Osteoblast (primary cell): ENCODE measurements at regions not wholly inside any gene's neighbourhood (a gene's known extent, or its start where the extent isn't known, plus 50 kb on each side); places are given as distances from the start of the nearest gene placed in this dataset.

Source experiments
- DNase-seq: peaks from one replicate; pipeline ENCODE4 v3.0.0; 2011; ENCODE audit warnings: low spot score, mixed read lengths; ENCODE audit not compliant: insufficient read length; ENCODE audit errors: missing footprints
- H2AFZ ChIP-seq: 2 replicates; pipeline ENCODE4 v1.6.0; 2011; ENCODE audit warnings: mild to moderate bottlenecking, low read length
- H3K27ac ChIP-seq: 2 replicates; pipeline ENCODE4 v1.5.1; 2011; ENCODE audit warnings: mild to moderate bottlenecking, low read depth, low read length, moderate library complexity
- H3K27me3 ChIP-seq: 2 replicates; pipeline ENCODE4 v1.6.0; 2012; ENCODE audit warnings: mild to moderate bottlenecking, control low read depth, inconsistent platforms, low read length, moderate library complexity; ENCODE audit not compliant: insufficient read depth
- H3K36me3 ChIP-seq: 2 replicates; pipeline ENCODE4 v1.5.1; 2011; ENCODE audit warnings: mild to moderate bottlenecking, low read length, control low read depth, moderate library complexity; ENCODE audit not compliant: insufficient read depth
- H3K4me1 ChIP-seq: 2 replicates; pipeline ENCODE4 v1.5.1; 2011; ENCODE audit warnings: mild to moderate bottlenecking, low read length, control low read depth, moderate library complexity; ENCODE audit not compliant: insufficient read depth
- H3K4me2 ChIP-seq: 2 replicates; pipeline ENCODE4 v1.6.0; 2011; ENCODE audit warnings: mild to moderate bottlenecking, low read length; ENCODE audit not compliant: insufficient read depth
- H3K4me3 ChIP-seq: fragments of 200-600 bp; sonication (generic); 3 replicates; pipeline ENCODE4 v1.5.1; 2012; ENCODE audit warnings: mild to moderate bottlenecking, low read length, inconsistent platforms; ENCODE audit not compliant: insufficient read depth
- H3K79me2 ChIP-seq: 2 replicates; pipeline ENCODE4 v1.6.0; 2012; ENCODE audit warnings: mild to moderate bottlenecking, low read length, control low read depth, inconsistent platforms; ENCODE audit not compliant: insufficient read depth
- H3K9me3 ChIP-seq: 2 replicates; pipeline ENCODE4 v1.5.1; 2011; ENCODE audit warnings: low read depth, low read length, control low read depth
- H4K20me1 ChIP-seq: 2 replicates; pipeline ENCODE4 v1.6.0; 2012; ENCODE audit warnings: mild to moderate bottlenecking, low read length, control low read depth; ENCODE audit not compliant: insufficient read depth
- TF ChIP-seq, protein P1 (sequence below): IDR thresholded peaks from 2 replicates; pipeline ENCODE4 v1.5.1; 2011; ENCODE audit warnings: mild to moderate bottlenecking, low read depth, low read length, moderate library complexity; ENCODE audit errors: extremely low read depth

- Histone ChIP-seq H3K27me3 (no peaks in the 10 kb centered on the region), H3K4me2 (no peak overlapping the region), H3K27ac (no peak overlapping the region), H3K36me3 (no peaks in the 10 kb centered on the region), H4K20me1 (no peaks in the 10 kb centered on the region), H3K9me3 (peaks cover 3% of the 10 kb centered on the region), H3K79me2 (no peaks in the 10 kb centered on the region), H2AFZ (no peak overlapping the region), H3K4me1 (no peaks in the 10 kb centered on the region), H3K4me3 (no peak overlapping the region)
- DNase-seq = no peak
- TF ChIP-seq, protein P1, sequence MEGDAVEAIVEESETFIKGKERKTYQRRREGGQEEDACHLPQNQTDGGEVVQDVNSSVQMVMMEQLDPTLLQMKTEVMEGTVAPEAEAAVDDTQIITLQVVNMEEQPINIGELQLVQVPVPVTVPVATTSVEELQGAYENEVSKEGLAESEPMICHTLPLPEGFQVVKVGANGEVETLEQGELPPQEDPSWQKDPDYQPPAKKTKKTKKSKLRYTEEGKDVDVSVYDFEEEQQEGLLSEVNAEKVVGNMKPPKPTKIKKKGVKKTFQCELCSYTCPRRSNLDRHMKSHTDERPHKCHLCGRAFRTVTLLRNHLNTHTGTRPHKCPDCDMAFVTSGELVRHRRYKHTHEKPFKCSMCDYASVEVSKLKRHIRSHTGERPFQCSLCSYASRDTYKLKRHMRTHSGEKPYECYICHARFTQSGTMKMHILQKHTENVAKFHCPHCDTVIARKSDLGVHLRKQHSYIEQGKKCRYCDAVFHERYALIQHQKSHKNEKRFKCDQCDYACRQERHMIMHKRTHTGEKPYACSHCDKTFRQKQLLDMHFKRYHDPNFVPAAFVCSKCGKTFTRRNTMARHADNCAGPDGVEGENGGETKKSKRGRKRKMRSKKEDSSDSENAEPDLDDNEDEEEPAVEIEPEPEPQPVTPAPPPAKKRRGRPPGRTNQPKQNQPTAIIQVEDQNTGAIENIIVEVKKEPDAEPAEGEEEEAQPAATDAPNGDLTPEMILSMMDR = no peak
Observed at GRCh38 chr6:67563671-67564070, 1071.4 kb upstream of the ADGRB3 start.

DNA sequence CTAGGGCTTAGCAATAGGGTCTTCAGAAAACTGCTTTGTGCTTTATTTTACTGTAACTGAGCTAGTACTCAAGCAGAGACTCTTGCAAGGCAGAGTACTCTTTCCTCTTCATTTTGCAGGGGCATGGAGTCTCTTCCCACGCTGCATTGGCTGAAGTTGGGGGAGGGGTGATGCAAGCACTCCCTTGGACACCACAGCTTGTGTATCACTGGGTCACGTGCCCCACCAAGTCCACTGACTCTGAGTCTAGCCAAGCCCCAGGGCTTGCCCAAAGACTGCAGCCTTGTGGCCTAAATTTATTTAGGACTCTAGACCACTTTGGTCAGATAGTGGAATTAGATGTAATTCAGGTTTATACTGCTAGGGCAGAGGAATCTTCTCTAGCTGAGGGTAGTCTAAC lies 1075.0 kb upstream of the ADGRB3 start:
- Histone ChIP-seq H3K4me3 (no peak overlapping the region), H2AFZ (no peak overlapping the region), H3K27me3 (no peaks in the 10 kb centered on the region), H3K36me3 (no peaks in the 10 kb centered on the region), H3K4me1 (no peaks in the 10 kb centered on the region), H3K79me2 (no peaks in the 10 kb centered on the region), H3K4me2 (no peak overlapping the region), H3K9me3 (peaks cover 3% of the 10 kb centered on the region), H3K27ac (no peak overlapping the region), H4K20me1 (no peaks in the 10 kb centered on the region)
- TF ChIP-seq, protein P1 = no peak
- DNase-seq = no peak

DNA sequence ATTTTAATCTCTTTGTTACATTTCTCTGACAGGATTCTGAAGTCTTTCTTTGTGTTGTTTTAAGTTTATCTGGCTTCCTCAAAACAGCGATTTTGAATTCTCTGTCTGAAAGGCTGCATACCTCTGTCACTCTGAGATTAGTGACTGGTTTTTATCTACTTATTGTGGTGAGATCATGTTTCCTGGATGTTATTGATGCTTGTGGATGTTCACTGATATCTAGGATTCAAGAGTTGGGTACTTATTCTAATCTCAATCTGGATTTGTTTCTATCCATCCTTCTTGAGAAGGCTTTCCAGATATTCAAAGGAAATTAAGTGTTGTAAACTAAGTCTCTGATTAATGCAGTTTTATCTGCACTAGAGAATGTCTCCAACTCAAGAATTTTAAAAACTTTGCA lies 1076.1 kb upstream of the ADGRB3 start:
- H4K20me1 ChIP-seq = no peaks in the 10 kb centered on the region
- TF ChIP-seq, protein P1 = no peak
- H3K36me3 ChIP-seq = no peaks in the 10 kb centered on the region
- no peak overlapping the region for H3K4me3 ChIP-seq
- H3K4me1 ChIP-seq = no peaks in the 10 kb centered on the region
- no peak overlapping the region for H3K27ac ChIP-seq
- no peaks in the 10 kb centered on the region for H3K79me2 ChIP-seq
- H3K27me3 ChIP-seq = no peaks in the 10 kb centered on the region
- DNase-seq = peak; percentile 11
- no peak overlapping the region for H2AFZ ChIP-seq
- peaks cover 3% of the 10 kb centered on the region for H3K9me3 ChIP-seq
- H3K4me2 ChIP-seq = no peak overlapping the region

- Histone ChIP-seq H3K36me3 (no peaks in the 10 kb centered on the region), H2AFZ (no peak overlapping the region), H3K4me1 (no peaks in the 10 kb centered on the region), H3K4me2 (no peak overlapping the region), H4K20me1 (no peaks in the 10 kb centered on the region), H3K27ac (no peak overlapping the region), H3K4me3 (no peak overlapping the region), H3K9me3 (no peaks in the 10 kb centered on the region), H3K27me3 (no peaks in the 10 kb centered on the region), H3K79me2 (no peaks in the 10 kb centered on the region)
- TF ChIP-seq, protein P1 = no peak
- no peak for DNase-seq
Observed at GRCh38 chr6:67544851-67545452, 1090.1 kb upstream of the ADGRB3 start.
